ENCODE measurements at regions not wholly inside any gene's neighbourhood (a gene's known extent, or its start where the extent isn't known, plus 50 kb on each side); places are given as distances from the start of the nearest gene placed in this dataset.

GRCh38 chr18:44453505-44453904 is 227.2 kb upstream of the SETBP1 start:
- 63% methylated on average over 2 of the region's 2 CpGs for WGBS
- H3K4me1 ChIP-seq, result no peaks in the 10 kb centered on the region
- TF ChIP-seq POLR2AphosphoS5 (IDR thresholded peaks at IDR 0.05) (no peak), POLR2A (IDR thresholded peaks at IDR 0.05) (no peak), EP300 (IDR thresholded peaks at IDR 0.05) (no peak), CTCF (IDR thresholded peaks at IDR 0.05) (no peak)
- DNase-seq (ENCODE audit: low spot score in 2 of 2), result no peak
- no peaks in the 10 kb centered on the region for H3K27me3 ChIP-seq
- H3K4me3 ChIP-seq, result no peak overlapping the region
- no peaks in the 10 kb centered on the region for H3K9me3 ChIP-seq
- H3K36me3 ChIP-seq, result no peaks in the 10 kb centered on the region
- H3K27ac ChIP-seq, result no peak overlapping the region

GRCh38 chr18:44458777-44459176 is 221.9 kb upstream of the SETBP1 start:
- 88% methylated on average over 2 of the region's 2 CpGs for WGBS

DNA sequence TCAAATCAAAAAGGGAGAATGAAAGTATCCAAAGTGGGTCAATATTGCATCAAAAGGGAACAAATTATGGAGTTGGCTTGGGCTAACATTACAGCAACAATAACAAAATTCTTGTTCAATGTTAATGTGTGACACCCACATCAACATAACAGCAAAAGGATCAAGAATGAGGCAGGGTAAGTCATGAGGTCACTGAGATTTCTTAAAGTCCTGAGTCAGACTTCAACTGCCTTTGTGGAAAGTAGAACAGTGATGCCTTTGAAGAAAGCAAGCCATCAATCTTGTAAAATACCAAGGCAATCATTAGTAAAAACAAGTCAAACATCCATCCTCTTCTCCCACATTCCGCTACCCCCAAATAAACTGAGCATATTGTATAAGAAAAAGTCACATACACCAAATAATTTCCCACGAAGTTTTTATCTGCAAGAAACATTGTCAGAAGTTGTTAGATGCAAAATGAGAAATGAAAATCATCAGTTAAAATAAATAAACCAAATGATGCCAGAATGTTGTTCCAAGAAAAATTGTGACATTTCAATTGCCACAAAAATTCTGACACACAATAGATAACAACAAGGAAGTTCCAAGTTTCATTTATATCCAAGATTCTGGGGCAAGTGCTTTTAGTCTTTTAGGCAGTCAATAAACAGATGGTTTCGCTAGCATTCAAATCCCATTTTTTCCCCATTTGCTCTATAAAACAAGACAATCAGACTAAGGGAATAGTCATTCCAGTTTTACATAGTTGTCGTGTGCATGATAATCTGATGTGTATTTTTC is 216.1 kb upstream of the SETBP1 start:
- Histone ChIP-seq H3K9me3 (no peaks in the 10 kb centered on the region), H3K27me3 (no peaks in the 10 kb centered on the region), H3K4me1 (peaks cover 10% of the 10 kb centered on the region), H3K36me3 (no peaks in the 10 kb centered on the region), H3K27ac (peak overlapping the region; percentile 55), H3K4me3 (no peak overlapping the region)
- TF ChIP-seq CTCF (IDR thresholded peaks at IDR 0.05) (no peak), EP300 (IDR thresholded peaks at IDR 0.05) (no peak), POLR2A (IDR thresholded peaks at IDR 0.05) (no peak), POLR2AphosphoS5 (IDR thresholded peaks at IDR 0.05) (no peak)
- no peak for DNase-seq (ENCODE audit: low spot score in 2 of 2)
- WGBS, result 53% methylated on average over 4 of the region's 4 CpGs

More at GRCh38 chr18:44458777-44459176, 221.9 kb upstream of the SETBP1 start:
- TF ChIP-seq POLR2AphosphoS5 (IDR thresholded peaks at IDR 0.05) (no peak), POLR2A (IDR thresholded peaks at IDR 0.05) (no peak), EP300 (IDR thresholded peaks at IDR 0.05) (no peak), CTCF (IDR thresholded peaks at IDR 0.05) (no peak)
- Histone ChIP-seq H3K36me3 (no peaks in the 10 kb centered on the region), H3K27me3 (no peaks in the 10 kb centered on the region), H3K9me3 (no peaks in the 10 kb centered on the region), H3K27ac (no peak overlapping the region), H3K4me1 (no peaks in the 10 kb centered on the region), H3K4me3 (no peak overlapping the region)
- DNase-seq (ENCODE audit: low spot score in 2 of 2), result no peak

DNA sequence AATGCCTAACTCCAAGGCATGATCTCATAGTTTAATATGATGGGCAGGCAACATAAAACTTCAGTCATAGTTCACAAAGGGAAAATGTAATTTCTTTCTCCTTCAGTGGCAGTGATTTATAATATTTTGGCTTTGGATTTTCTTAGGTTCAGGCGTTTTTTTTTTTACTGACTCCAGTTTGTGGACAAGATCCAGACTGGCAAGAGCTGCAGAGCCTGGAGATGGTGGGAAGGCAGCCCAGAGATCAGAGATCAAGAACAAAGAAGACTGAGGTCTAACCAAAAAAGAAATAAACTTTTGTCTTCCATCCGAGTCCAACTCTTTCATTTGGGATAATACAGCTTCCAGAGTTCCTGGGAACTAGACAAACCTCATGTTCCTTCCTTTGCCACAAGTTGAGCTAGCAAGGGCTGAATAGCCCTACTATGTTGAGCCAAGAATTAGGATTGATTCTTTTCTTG is 215.3 kb upstream of the SETBP1 start:
- no peak for DNase-seq (ENCODE audit: low spot score in 2 of 2)
- Histone ChIP-seq H3K4me1 (peaks cover 10% of the 10 kb centered on the region), H3K9me3 (no peaks in the 10 kb centered on the region), H3K4me3 (no peak overlapping the region), H3K36me3 (no peaks in the 10 kb centered on the region), H3K27ac (peak overlapping the region; percentile 55), H3K27me3 (no peaks in the 10 kb centered on the region)
- TF ChIP-seq POLR2A (IDR thresholded peaks at IDR 0.05), result no peak
- TF ChIP-seq CTCF (IDR thresholded peaks at IDR 0.05), result no peak
- WGBS, result 10% methylated on average over 2 of the region's 2 CpGs

GRCh38 chr18:44466997-44467396 is 213.7 kb upstream of the SETBP1 start:
- TF ChIP-seq POLR2A (IDR thresholded peaks at IDR 0.05) (no peak), CTCF (IDR thresholded peaks at IDR 0.05) (no peak), POLR2AphosphoS5 (IDR thresholded peaks at IDR 0.05) (no peak), EP300 (IDR thresholded peaks at IDR 0.05) (no peak)
- WGBS, result 80% methylated on average over 2 of the region's 2 CpGs

More at GRCh38 chr18:44466997-44467396, 213.7 kb upstream of the SETBP1 start:
- Histone ChIP-seq H3K9me3 (no peaks in the 10 kb centered on the region), H3K4me1 (peaks cover 10% of the 10 kb centered on the region), H3K4me3 (no peak overlapping the region), H3K27ac (no peak overlapping the region), H3K27me3 (no peaks in the 10 kb centered on the region), H3K36me3 (no peaks in the 10 kb centered on the region)
- no peak for DNase-seq (ENCODE audit: low spot score in 2 of 2)

Data from suprapubic skin (tissue), 4 donors.